ENCODE measurements at regions not wholly inside any gene's neighbourhood (a gene's known extent, or its start where the extent isn't known, plus 50 kb on each side); places are given as distances from the start of the nearest gene placed in this dataset.
"Not testable (repeated sequence)": the region's sequence is repeated elsewhere in the genome, so short reads cannot be mapped to it uniquely, and the experiment has no call there.

GRCh38 chrX:63441717-63442116 is 90.6 kb upstream of the SPIN4 start:
- peaks cover 23% of the 10 kb centered on the region for H3K4me1 Mint-ChIP-seq
- H3K9me3 Mint-ChIP-seq, result no peaks in the 10 kb centered on the region
- DNase-seq (ENCODE audit: low spot score in 2 of 2), result no peak
- H3K4me3 Mint-ChIP-seq, result no peak overlapping the region
- no peak overlapping the region for H3K27ac Mint-ChIP-seq (ENCODE audit: low read depth)
- no peaks in the 10 kb centered on the region for H3K27me3 Mint-ChIP-seq
- peaks cover 2% of the 10 kb centered on the region for H3K36me3 Mint-ChIP-seq (ENCODE audit: insufficient read depth)
- no peak for ATAC-seq (replicated peaks; ENCODE audit: extremely low read depth, poor library complexity, severe bottlenecking)

DNA sequence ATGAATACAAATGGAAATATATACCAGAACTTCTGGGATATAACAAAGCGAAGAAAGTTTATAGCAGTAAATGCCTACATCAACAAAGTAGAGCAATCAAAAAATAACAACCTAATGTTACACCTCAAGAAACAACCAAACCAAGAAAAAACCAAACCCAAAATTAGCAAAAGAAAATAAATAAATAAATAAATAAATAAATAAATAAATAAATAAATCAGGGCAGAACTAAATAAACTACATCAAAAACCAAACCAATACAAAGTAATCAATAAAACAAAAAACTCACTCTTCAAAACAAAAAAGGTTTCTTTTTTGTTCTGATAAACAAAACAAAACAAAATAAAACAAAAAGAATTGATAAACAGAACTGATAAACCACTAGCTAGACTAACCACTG is 88.4 kb upstream of the SPIN4 start:
- no peak for DNase-seq (ENCODE audit: low spot score in 2 of 2)
- Mint-ChIP-seq H3K36me3 (ENCODE audit: insufficient read depth) (peaks cover 2% of the 10 kb centered on the region), H3K27me3 (no peaks in the 10 kb centered on the region)

GRCh38 chrX:63436865-63437264 is 85.7 kb upstream of the SPIN4 start:
- ATAC-seq (replicated peaks; ENCODE audit: extremely low read depth, poor library complexity, severe bottlenecking), result no peak
- no peak overlapping the region for H3K27ac Mint-ChIP-seq (ENCODE audit: low read depth)
- peaks cover 2% of the 10 kb centered on the region for H3K36me3 Mint-ChIP-seq (ENCODE audit: insufficient read depth)
- H3K9me3 Mint-ChIP-seq, result no peaks in the 10 kb centered on the region
- DNase-seq (ENCODE audit: low spot score in 2 of 2), result no peak
- H3K4me1 Mint-ChIP-seq, result peaks cover 11% of the 10 kb centered on the region
- H3K27me3 Mint-ChIP-seq, result no peaks in the 10 kb centered on the region
- H3K4me3 Mint-ChIP-seq, result no peak overlapping the region

More for the DNA sequence above, 88.4 kb upstream of the SPIN4 start:
- H3K9me3 Mint-ChIP-seq, result no peaks in the 10 kb centered on the region
- H3K27ac Mint-ChIP-seq (ENCODE audit: low read depth), result no peak overlapping the region
- no peak overlapping the region for H3K4me3 Mint-ChIP-seq
- H3K4me1 Mint-ChIP-seq, result peaks cover 23% of the 10 kb centered on the region
- no peak for ATAC-seq (replicated peaks; ENCODE audit: extremely low read depth, poor library complexity, severe bottlenecking)

- no peak overlapping the region for H3K4me3 Mint-ChIP-seq
- H3K9me3 Mint-ChIP-seq, result no peaks in the 10 kb centered on the region
- no peak overlapping the region for H3K27ac Mint-ChIP-seq (ENCODE audit: low read depth)
- peaks cover 2% of the 10 kb centered on the region for H3K36me3 Mint-ChIP-seq (ENCODE audit: insufficient read depth)
- peaks cover 6% of the 10 kb centered on the region for H3K4me1 Mint-ChIP-seq
- ATAC-seq (replicated peaks; ENCODE audit: extremely low read depth, poor library complexity, severe bottlenecking), result no peak
- DNase-seq (ENCODE audit: low spot score in 2 of 2), result no peak
- no peaks in the 10 kb centered on the region for H3K27me3 Mint-ChIP-seq
Observed at GRCh38 chrX:63434665-63435064, 83.5 kb upstream of the SPIN4 start.

GRCh38 chrX:63434206-63434605 is 83.1 kb upstream of the SPIN4 start:
- no peak for DNase-seq (ENCODE audit: low spot score in 2 of 2)
- no peak for ATAC-seq (replicated peaks; ENCODE audit: extremely low read depth, poor library complexity, severe bottlenecking)
- Mint-ChIP-seq H3K4me3 (no peak overlapping the region), H3K27ac (ENCODE audit: low read depth) (no peak overlapping the region), H3K9me3 (no peaks in the 10 kb centered on the region), H3K27me3 (no peaks in the 10 kb centered on the region), H3K4me1 (peaks cover 1% of the 10 kb centered on the region), H3K36me3 (ENCODE audit: insufficient read depth) (peaks cover 2% of the 10 kb centered on the region)

GRCh38 chrX:63430026-63430425 is 78.9 kb upstream of the SPIN4 start:
- ATAC-seq (replicated peaks; ENCODE audit: extremely low read depth, poor library complexity, severe bottlenecking) (no peak), DNase-seq (ENCODE audit: low spot score in 2 of 2) (no peak)
- H3K27me3 Mint-ChIP-seq, result no peaks in the 10 kb centered on the region
- no peaks in the 10 kb centered on the region for H3K4me1 Mint-ChIP-seq
- no peak overlapping the region for H3K27ac Mint-ChIP-seq (ENCODE audit: low read depth)
- no peaks in the 10 kb centered on the region for H3K9me3 Mint-ChIP-seq
- no peaks in the 10 kb centered on the region for H3K36me3 Mint-ChIP-seq (ENCODE audit: insufficient read depth)
- no peak overlapping the region for H3K4me3 Mint-ChIP-seq

DNA sequence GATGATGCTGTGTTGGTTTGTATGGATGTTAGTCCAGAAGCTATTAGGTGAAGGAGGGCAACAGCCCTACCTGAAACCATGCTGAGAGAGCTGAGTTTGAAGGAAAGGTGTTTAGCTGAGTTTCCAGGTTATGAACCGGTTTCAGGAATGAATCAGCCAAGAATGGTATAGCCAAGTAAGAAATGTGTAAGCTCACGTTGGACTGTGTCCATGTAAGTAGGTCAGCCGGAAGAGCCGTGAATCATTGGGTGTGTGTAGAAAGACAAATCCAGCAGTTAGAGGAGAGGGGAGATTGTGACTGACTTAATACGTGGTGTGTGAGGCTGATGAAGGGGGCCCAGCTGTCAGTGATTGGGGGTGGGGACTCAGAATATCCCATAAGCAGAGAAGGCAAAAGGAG is 77.2 kb upstream of the SPIN4 start:
- ATAC-seq (replicated peaks; ENCODE audit: extremely low read depth, poor library complexity, severe bottlenecking) (no peak), DNase-seq (ENCODE audit: low spot score in 2 of 2) (no peak)
- Mint-ChIP-seq H3K36me3 (ENCODE audit: insufficient read depth) (no peaks in the 10 kb centered on the region), H3K9me3 (peaks cover 9% of the 10 kb centered on the region), H3K27me3 (no peaks in the 10 kb centered on the region), H3K4me1 (no peaks in the 10 kb centered on the region), H3K4me3 (no peak overlapping the region), H3K27ac (ENCODE audit: low read depth) (no peak overlapping the region)

GRCh38 chrX:63426519-63426918 is 75.4 kb upstream of the SPIN4 start:
- no peak overlapping the region for H3K4me3 Mint-ChIP-seq
- no peaks in the 10 kb centered on the region for H3K4me1 Mint-ChIP-seq
- no peaks in the 10 kb centered on the region for H3K36me3 Mint-ChIP-seq (ENCODE audit: insufficient read depth)

DNA sequence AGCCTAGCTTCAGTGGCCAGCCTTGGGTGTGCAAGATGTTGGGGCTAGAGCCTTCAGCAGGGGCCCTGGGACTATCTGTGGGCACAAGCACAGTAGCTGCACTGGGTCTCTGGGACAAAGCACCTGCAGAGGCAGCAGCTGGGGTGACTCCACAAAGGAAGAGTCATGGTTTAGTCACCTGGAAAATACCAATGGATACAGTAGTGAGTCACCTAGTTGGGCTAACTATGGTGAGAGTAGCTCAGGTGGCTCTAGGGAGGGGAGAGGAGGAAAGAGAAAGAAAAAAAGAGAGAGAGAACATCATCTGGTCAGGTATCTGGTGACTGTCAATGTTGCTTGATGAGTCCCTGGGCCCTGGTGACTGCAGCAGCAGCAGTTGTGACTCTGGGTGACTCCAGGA is 72.9 kb upstream of the SPIN4 start:
- no peaks in the 10 kb centered on the region for H3K36me3 Mint-ChIP-seq (ENCODE audit: insufficient read depth)
- no peak overlapping the region for H3K27ac Mint-ChIP-seq (ENCODE audit: low read depth)
- DNase-seq (ENCODE audit: low spot score in 2 of 2) (no peak), ATAC-seq (replicated peaks; ENCODE audit: extremely low read depth, poor library complexity, severe bottlenecking) (no peak)
- no peaks in the 10 kb centered on the region for H3K4me1 Mint-ChIP-seq
- peaks cover 10% of the 10 kb centered on the region for H3K9me3 Mint-ChIP-seq
- no peak overlapping the region for H3K4me3 Mint-ChIP-seq
- no peaks in the 10 kb centered on the region for H3K27me3 Mint-ChIP-seq

More at GRCh38 chrX:63426519-63426918, 75.4 kb upstream of the SPIN4 start:
- H3K27me3 Mint-ChIP-seq, result no peaks in the 10 kb centered on the region
- H3K9me3 Mint-ChIP-seq, result peaks cover 10% of the 10 kb centered on the region
- DNase-seq (ENCODE audit: low spot score in 2 of 2) (no peak), ATAC-seq (replicated peaks; ENCODE audit: extremely low read depth, poor library complexity, severe bottlenecking) (no peak)
- H3K27ac Mint-ChIP-seq (ENCODE audit: low read depth), result no peak overlapping the region

- Mint-ChIP-seq H3K4me1 (no peaks in the 10 kb centered on the region), H3K4me3 (no peak overlapping the region), H3K27me3 (no peaks in the 10 kb centered on the region), H3K36me3 (ENCODE audit: insufficient read depth) (no peaks in the 10 kb centered on the region), H3K9me3 (peaks cover 10% of the 10 kb centered on the region), H3K27ac (ENCODE audit: low read depth) (no peak overlapping the region)
- ATAC-seq (replicated peaks; ENCODE audit: extremely low read depth, poor library complexity, severe bottlenecking) (no peak), DNase-seq (ENCODE audit: low spot score in 2 of 2) (no peak)
Observed at GRCh38 chrX:63421411-63421810, 70.3 kb upstream of the SPIN4 start.

DNA sequence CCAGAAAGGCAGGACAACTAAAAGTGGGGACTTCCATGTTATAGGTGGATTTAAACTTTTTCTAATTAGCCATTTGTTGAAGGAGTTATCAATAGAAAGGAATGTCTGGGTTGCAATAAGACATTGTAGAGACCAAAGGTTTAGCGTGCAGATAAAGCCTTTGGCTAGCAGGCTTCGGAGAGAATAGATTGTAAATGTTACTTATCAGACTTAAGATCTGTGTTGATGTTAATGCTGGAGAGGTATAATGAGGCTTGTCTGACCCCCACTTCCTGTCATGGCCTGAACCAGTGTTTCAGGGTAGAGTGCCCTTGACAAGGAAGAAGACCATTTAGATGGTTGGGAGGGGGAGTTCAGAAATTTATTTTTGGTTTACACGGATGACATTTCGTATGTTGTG is 67.1 kb upstream of the SPIN4 start:
- H3K4me1 Mint-ChIP-seq, result no peaks in the 10 kb centered on the region
- H3K36me3 Mint-ChIP-seq (ENCODE audit: insufficient read depth), result no peaks in the 10 kb centered on the region
- no peaks in the 10 kb centered on the region for H3K27me3 Mint-ChIP-seq
- no peak for ATAC-seq (replicated peaks; ENCODE audit: extremely low read depth, poor library complexity, severe bottlenecking)
- H3K4me3 Mint-ChIP-seq, result no peak overlapping the region
- no peak for DNase-seq (ENCODE audit: low spot score in 2 of 2)
- H3K9me3 Mint-ChIP-seq, result no peaks in the 10 kb centered on the region
- no peak overlapping the region for H3K27ac Mint-ChIP-seq (ENCODE audit: low read depth)

DNA sequence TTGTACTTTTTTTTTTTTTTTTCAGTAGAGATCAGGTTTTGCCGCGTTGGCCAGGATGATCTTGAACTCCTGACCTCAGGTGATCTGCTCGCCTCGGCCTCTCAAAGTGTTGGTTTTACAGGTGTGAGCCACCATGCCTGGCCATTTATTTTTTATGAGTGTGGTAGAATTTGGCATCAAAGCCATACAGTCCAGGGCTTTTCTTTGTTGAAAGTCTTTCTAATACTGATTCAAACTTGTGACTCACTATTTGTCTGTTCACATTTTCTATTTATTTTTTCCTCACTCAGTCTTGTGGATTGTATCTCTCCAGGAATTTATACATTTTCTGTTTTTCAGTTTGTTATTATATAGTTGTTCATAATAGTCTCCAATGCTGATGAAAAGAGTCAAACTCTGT is 66.5 kb upstream of the SPIN4 start:
- Mint-ChIP-seq H3K4me3 (no peak overlapping the region), H3K36me3 (ENCODE audit: insufficient read depth) (no peaks in the 10 kb centered on the region), H3K4me1 (no peaks in the 10 kb centered on the region), H3K27me3 (no peaks in the 10 kb centered on the region), H3K27ac (ENCODE audit: low read depth) (no peak overlapping the region), H3K9me3 (no peaks in the 10 kb centered on the region)
- no peak for DNase-seq (ENCODE audit: low spot score in 2 of 2)
- ATAC-seq (replicated peaks; ENCODE audit: extremely low read depth, poor library complexity, severe bottlenecking), result no peak

- not testable (repeated sequence) for H3K27ac Mint-ChIP-seq (ENCODE audit: low read depth); H3K4me3 Mint-ChIP-seq; H3K9me3 Mint-ChIP-seq; H3K27me3 Mint-ChIP-seq; H3K36me3 Mint-ChIP-seq (ENCODE audit: insufficient read depth); ATAC-seq (replicated peaks; ENCODE audit: extremely low read depth, poor library complexity, severe bottlenecking); DNase-seq (ENCODE audit: low spot score in 2 of 2); H3K4me1 Mint-ChIP-seq
Observed at GRCh38 chrX:63409934-63410333, 58.8 kb upstream of the SPIN4 start.

- no peaks in the 10 kb centered on the region for H3K36me3 Mint-ChIP-seq (ENCODE audit: insufficient read depth)
- H3K4me1 Mint-ChIP-seq, result peaks cover 6% of the 10 kb centered on the region
- no peaks in the 10 kb centered on the region for H3K27me3 Mint-ChIP-seq
- ATAC-seq (replicated peaks; ENCODE audit: extremely low read depth, poor library complexity, severe bottlenecking) (no peak), DNase-seq (ENCODE audit: low spot score in 2 of 2) (no peak)
- no peak overlapping the region for H3K4me3 Mint-ChIP-seq
- H3K9me3 Mint-ChIP-seq, result peaks cover 5% of the 10 kb centered on the region
- H3K27ac Mint-ChIP-seq (ENCODE audit: low read depth), result no peak overlapping the region
Observed at GRCh38 chrX:63408050-63408449, 56.9 kb upstream of the SPIN4 start.

Measured in central memory CD8-positive, alpha-beta T cell (primary cell).